Effector memory CD8-positive, alpha-beta T cell (primary cell): ENCODE measurements at regions not wholly inside any gene's neighbourhood (a gene's known extent, or its start where the extent isn't known, plus 50 kb on each side); places are given as distances from the start of the nearest gene placed in this dataset.
"Not testable (repeated sequence)": the region's sequence is repeated elsewhere in the genome, so short reads cannot be mapped to it uniquely, and the experiment has no call there.

Experiments
- ATAC-seq: fragments of 150-1000 bp; cut with Tn5 transposase; replicated peaks from 2 replicates; pipeline ENCODE4 v1.10.0; 2021; ENCODE audit warnings: mild to moderate bottlenecking, moderate library complexity
- DNase-seq, 3 experiments: peaks; one replicate each; pipeline ENCODE4 v3.0.0; 2021
- H3K27ac Mint-ChIP-seq, 2 donors: one replicate each; pipeline ENCODE4 v1.8.0; 2022; ENCODE audit warnings: mild to moderate bottlenecking in 2 of 2, mixed read lengths in 2 of 2, moderate library complexity in 2 of 2
- H3K27me3 Mint-ChIP-seq, 2 donors: one replicate each; pipeline ENCODE4 v1.8.0; 2022; ENCODE audit warnings: mixed read lengths in 2 of 2
- H3K36me3 Mint-ChIP-seq: one replicate; pipeline ENCODE4 v1.8.0; 2022; ENCODE audit warnings: mild to moderate bottlenecking, moderate library complexity, mixed read lengths; ENCODE audit not compliant: insufficient read depth
- H3K4me1 Mint-ChIP-seq, 2 donors: one replicate each; pipeline ENCODE4 v1.8.0; 2022; ENCODE audit warnings: low read depth in 2 of 2, mixed read lengths in 2 of 2
- H3K4me3 Mint-ChIP-seq, 2 donors: one replicate each; pipeline ENCODE4 v1.8.0; 2022; ENCODE audit warnings: mild to moderate bottlenecking in 2 of 2, mixed read lengths in 2 of 2, moderate library complexity in 2 of 2
- H3K9me3 Mint-ChIP-seq, 2 donors: one replicate each; pipeline ENCODE4 v1.8.0; 2022; ENCODE audit warnings: mixed read lengths in 2 of 2

DNA sequence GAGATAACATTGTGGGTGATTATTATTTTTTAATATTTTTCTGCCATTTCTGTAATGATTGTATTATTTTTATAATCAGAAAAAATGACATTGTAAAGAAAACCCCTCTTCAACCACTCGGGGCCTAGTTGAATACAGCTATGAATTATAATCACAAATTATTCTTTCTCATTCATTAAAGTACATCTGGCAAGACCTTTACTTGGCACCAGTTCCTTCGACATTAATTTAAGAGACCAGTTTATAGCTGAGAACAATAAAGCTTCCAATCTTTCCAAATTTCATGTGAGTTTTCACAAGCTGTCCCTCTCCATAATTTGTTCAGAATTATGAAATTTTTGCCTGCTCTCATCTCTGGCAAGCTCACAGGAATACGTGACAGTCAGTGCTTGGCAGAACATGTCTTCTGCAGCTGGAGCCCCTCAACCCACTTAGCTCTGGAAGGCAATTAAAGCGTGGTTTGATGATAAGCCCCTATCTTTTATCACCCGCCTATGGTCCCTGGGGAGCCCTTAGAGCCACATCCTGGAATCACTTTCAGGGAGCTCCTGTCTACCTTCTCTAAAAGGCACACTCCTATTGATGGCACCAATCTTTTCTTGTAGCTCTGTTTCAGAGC is 201.8 kb upstream of the PRNP start:
- Mint-ChIP-seq H3K4me1 (no peaks in the 10 kb centered on the region), H3K4me3 (no peak overlapping the region), H3K36me3 (no peaks in the 10 kb centered on the region), H3K9me3 (no peaks in the 10 kb centered on the region), H3K27ac (no peak overlapping the region), H3K27me3 (peaks cover 73 to 83% of the 10 kb centered on the region in 2 donors)
- ATAC-seq (no peak), DNase-seq (no peak)

DNA sequence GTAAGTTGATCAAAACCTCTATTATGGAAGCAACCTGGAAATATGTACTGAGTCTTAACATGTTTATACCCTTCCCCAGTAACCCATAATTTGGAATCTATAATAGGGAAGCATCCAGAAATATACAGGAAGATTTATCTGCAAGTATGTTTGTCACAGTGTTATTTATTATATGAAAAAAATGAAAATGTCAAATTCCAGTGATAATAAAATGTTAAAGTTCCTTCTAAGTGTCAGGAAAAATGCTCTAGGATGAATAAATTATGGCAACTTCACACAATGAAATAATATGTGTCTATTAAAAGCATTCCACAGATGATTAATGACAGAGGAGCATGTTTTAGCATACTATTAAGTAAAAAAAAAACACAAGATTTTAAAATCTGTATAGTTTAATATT is 202.3 kb upstream of the PRNP start:
- no peak for DNase-seq
- Mint-ChIP-seq H3K4me3 (no peak overlapping the region), H3K36me3 (no peaks in the 10 kb centered on the region), H3K27ac (no peak overlapping the region), H3K4me1 (no peaks in the 10 kb centered on the region), H3K27me3 (peaks cover 73 to 83% of the 10 kb centered on the region in 2 donors), H3K9me3 (no peaks in the 10 kb centered on the region)
- ATAC-seq: no peak

DNA sequence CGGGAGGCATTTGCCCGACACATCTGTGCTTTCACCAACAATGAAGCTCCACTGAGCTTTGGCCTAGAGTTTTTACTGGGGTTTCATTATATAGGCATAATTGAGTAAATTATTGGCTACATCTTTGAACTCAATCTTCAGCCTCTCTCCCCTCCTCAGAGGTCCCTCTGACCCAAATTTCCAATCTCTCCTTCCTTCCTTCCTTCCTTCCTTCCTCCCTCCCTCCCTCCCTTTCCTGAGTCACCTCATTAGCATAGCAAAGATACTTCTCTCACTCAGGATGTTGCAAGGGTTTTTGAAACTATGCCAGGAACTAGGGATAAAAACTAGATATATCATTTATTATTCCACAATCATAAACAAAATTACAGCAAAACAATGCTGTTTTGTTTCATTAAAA is 202.8 kb upstream of the PRNP start:
- no peak overlapping the region for H3K27ac Mint-ChIP-seq
- no peak for DNase-seq
- H3K9me3 Mint-ChIP-seq: no peaks in the 10 kb centered on the region
- no peak overlapping the region for H3K4me3 Mint-ChIP-seq
- peaks cover 69 to 78% of the 10 kb centered on the region in 2 donors for H3K27me3 Mint-ChIP-seq
- H3K36me3 Mint-ChIP-seq: no peaks in the 10 kb centered on the region
- no peaks in the 10 kb centered on the region for H3K4me1 Mint-ChIP-seq
- no peak for ATAC-seq

DNA sequence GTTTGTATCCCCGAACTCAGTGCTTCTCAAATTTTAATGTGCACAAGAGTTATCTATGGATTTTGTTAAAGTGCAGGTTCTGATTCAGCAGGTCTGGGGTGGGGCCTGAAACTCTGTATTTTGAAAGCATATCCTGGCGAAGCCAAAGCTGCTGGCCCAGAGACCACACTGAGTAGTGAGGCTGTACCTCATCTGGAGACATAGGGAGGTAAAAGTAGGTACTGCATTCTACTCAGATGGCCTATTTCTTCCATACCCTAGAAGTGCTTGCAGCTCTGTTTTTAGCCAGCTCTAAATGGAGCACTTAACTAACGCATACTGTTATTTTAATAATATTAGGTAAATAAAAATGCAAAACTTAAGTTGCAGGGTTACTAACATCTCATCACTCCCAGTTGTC is 206.2 kb upstream of the PRNP start:
- ATAC-seq: no peak

DNA sequence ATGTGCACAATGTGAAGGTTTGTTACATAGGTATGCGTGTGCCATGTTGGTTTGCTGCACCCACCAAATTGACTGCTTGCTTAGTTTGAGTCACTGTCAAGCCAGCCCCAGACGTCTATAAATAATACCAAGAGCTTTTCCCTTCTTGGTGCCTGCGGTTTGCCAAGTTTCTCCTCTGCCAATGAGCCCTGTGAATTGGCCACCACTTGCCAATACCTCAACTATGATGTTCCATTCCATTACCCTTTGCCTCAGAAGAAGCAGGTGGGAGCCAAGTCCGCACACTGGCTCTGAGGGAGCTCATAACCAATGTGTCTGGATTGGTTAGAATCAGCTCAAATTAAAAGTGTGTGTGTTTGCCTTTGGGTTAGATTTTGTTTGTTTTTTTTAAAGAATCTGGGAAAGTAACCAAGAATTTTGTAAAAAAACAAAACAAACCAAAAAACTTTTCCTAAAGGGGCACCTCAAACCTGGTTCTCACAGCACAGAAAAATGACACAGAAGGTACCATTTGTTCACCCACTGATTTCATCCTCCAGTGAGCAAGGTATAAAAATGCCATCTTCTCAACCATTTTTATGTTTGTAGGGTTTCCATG is 209.3 kb upstream of the PRNP start:
- H3K27me3 Mint-ChIP-seq: peaks cover 49 to 55% of the 10 kb centered on the region in 2 donors
- H3K4me3 Mint-ChIP-seq: no peak overlapping the region

More for the DNA sequence above, 206.2 kb upstream of the PRNP start:
- Mint-ChIP-seq H3K9me3 (no peaks in the 10 kb centered on the region), H3K4me3 (no peak overlapping the region), H3K27ac (no peak overlapping the region), H3K4me1 (no peaks in the 10 kb centered on the region), H3K36me3 (no peaks in the 10 kb centered on the region), H3K27me3 (peaks cover 57 to 61% of the 10 kb centered on the region in 2 donors)
- no peak for DNase-seq

DNA sequence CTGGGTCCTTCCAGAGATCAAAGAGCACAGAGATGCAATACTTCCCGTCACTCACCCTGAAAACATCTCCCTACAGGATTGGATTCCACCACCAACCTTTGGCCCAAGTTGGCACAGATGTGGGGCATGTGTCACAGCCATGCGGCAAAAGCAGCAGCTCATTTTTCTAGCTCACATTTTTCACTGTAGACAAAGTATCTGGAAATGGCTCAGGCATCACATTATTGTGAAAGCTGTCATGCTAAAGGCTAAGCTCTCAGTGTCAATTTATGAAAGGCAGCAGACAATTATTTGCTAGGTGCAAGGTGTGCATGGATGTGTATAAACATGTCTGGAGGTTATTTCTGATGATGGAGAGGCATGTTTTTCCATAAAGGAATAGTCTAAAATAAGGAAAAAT is 213.3 kb upstream of the PRNP start:
- Mint-ChIP-seq H3K9me3 (no peaks in the 10 kb centered on the region), H3K27ac (no peak overlapping the region), H3K36me3 (no peaks in the 10 kb centered on the region), H3K4me1 (no peaks in the 10 kb centered on the region), H3K4me3 (no peak overlapping the region), H3K27me3 (peaks cover 40 to 55% of the 10 kb centered on the region in 2 donors)
- DNase-seq: no peak
- ATAC-seq: no peak

More for the DNA sequence above, 209.3 kb upstream of the PRNP start:
- Mint-ChIP-seq H3K4me1 (no peaks in the 10 kb centered on the region), H3K27ac (no peak overlapping the region), H3K36me3 (no peaks in the 10 kb centered on the region), H3K9me3 (no peaks in the 10 kb centered on the region)
- ATAC-seq: no peak
- DNase-seq: no peak

DNA sequence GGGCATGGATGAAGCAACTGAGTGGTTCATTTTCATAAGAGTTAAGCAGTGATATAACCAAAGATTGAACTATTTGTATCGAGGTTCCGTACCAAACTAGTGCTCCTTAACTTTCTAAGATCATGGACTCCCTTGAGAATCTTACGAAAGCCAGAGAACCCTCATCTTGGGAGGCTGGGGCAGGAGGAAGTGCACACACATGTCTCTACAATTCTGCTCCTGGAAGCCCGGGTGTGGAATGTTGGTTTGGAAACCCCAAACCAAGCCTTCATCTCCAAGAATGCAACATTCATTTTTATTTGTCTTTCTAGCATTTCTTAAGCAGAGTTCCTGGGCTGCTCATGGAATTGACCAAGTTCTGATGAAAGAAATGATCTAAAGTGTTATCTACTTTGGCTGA is 215.0 kb upstream of the PRNP start:
- H3K27me3 Mint-ChIP-seq: peaks cover 40 to 52% of the 10 kb centered on the region in 2 donors
- H3K36me3 Mint-ChIP-seq: no peaks in the 10 kb centered on the region
- H3K27ac Mint-ChIP-seq: no peak overlapping the region
- DNase-seq (no peak), ATAC-seq (no peak)
- no peaks in the 10 kb centered on the region for H3K4me1 Mint-ChIP-seq
- no peak overlapping the region for H3K4me3 Mint-ChIP-seq
- no peaks in the 10 kb centered on the region for H3K9me3 Mint-ChIP-seq

DNA sequence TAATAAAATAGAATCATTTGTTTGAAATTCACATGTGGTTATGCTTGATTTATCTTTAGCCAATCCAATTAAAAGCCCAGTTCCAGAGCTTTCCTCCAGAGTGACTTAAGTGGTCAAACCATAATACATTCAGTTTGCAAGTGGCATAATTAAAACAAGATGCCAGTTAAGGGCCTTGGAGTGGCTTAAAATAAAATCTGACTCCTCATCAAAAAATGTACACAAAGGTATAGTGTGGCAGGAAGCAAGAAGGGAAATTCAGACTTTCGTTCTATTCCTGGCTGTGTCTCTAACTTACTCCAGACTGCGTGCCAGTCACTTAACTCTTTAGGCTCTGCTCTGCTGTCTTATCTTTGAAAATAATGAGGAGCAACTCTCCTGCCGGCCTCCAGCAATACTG is 215.9 kb upstream of the PRNP start:
- ATAC-seq (no peak), DNase-seq (no peak)
- no peaks in the 10 kb centered on the region for H3K4me1 Mint-ChIP-seq
- no peaks in the 10 kb centered on the region for H3K36me3 Mint-ChIP-seq
- peaks cover 37 to 52% of the 10 kb centered on the region in 2 donors for H3K27me3 Mint-ChIP-seq
- H3K9me3 Mint-ChIP-seq: no peaks in the 10 kb centered on the region
- H3K27ac Mint-ChIP-seq: no peak overlapping the region
- H3K4me3 Mint-ChIP-seq: no peak overlapping the region

DNA sequence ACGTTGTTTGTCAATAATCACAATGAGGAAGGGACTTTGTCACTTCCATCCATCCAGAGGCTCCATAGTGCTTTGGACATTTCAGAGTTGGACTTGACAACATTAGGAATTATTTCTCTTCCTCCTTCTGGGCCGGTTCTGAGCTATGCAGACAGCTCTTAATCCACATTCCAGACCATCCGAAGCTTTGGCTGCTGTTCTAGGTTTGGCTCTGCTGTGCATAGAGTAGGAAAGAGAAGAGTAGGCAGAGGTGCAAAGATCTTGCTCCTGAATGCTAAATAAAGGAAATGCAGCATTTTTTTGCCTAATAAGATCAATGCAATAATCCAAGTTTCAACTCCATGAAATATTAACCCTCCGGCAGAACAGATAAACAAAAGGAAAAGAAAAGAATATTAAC is 216.3 kb upstream of the PRNP start:
- Mint-ChIP-seq H3K4me1 (no peaks in the 10 kb centered on the region), H3K4me3 (no peak overlapping the region), H3K36me3 (no peaks in the 10 kb centered on the region), H3K9me3 (no peaks in the 10 kb centered on the region), H3K27ac (no peak overlapping the region), H3K27me3 (peaks cover 37 to 52% of the 10 kb centered on the region in 2 donors)
- ATAC-seq (no peak), DNase-seq (no peak)

DNA sequence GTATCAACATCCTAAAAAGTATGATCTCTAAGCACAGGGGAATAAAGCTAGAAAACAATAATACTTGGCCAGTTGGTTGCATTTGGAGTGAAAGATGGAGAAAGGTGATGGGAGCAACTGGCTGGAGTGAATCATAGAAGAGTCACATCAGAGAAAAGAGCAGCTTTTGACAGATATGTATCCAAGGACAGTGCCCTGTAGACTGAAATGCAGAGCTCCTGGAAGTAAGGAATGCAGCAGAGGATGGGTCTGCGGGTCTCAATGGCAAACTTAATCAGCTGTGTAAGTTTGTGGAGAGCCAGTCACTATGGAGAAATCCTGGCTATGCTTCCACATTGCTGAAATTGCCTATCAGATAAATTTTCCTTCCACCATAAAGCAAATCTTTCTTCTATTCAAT is 218.1 kb upstream of the PRNP start:
- DNase-seq (no peak), ATAC-seq (no peak)
- Mint-ChIP-seq H3K36me3 (no peaks in the 10 kb centered on the region), H3K4me3 (no peak overlapping the region), H3K4me1 (no peaks in the 10 kb centered on the region), H3K9me3 (no peaks in the 10 kb centered on the region), H3K27me3 (peaks cover 30 to 49% of the 10 kb centered on the region in 2 donors), H3K27ac (no peak overlapping the region)

DNA sequence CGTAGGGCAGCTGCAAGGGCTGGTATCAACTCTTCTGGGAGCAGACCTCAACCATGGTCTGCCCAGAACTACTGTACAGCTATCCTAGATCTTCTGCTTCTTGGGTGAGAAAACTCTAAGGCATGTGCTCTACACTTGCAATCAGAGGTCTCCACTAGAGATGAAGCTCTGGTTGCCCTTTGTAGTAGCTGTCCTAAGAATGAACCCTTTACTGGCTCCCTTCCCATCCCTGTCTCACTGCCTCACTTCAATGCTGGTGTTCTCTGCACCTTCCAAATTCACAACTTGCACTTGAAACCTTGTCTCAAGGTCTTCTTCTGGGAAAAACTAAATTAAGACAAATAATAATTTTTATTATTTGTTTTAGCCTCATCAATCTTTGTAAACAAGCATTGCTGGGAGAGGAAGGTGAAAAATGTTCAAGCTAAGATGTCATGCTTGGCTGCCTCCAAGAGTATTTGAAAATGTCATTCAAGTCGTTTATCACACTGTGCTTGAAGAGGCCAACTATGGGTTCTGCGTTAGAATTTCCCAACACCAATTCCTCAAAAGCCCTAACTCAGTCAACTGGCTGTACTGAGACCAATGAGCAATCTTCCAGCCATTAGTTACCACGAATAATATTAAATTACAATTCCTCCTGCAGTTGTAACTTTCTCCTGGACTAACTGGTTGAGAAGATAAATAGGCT is 216.9 kb upstream of the ADRA1D start:
- DNase-seq (no peak), ATAC-seq (no peak)
- no peak overlapping the region for H3K4me3 Mint-ChIP-seq
- H3K36me3 Mint-ChIP-seq: no peaks in the 10 kb centered on the region
- H3K27ac Mint-ChIP-seq: no peak overlapping the region
- no peaks in the 10 kb centered on the region for H3K4me1 Mint-ChIP-seq
- H3K27me3 Mint-ChIP-seq: peaks cover 22 to 36% of the 10 kb centered on the region in 2 donors
- no peaks in the 10 kb centered on the region for H3K9me3 Mint-ChIP-seq

DNA sequence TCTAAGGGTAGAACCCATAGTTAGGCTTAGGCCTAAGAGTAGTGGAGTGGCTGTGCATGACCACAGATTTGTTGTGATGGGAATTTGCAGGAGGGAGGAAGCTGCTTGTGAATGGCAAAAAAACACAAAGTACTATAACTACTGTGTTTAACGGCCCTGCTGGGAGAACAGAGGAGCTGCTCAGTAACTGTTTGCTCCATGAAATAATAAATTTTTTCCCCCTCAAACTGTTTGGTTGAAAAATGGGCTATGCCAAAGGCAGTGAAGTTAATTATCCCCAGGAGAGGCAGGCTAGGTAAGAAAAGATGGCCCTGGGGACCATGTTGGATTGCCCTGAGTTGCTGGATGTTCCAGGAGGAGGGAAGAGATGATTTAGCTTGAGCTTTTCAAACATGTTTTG is 216.1 kb upstream of the ADRA1D start:
- DNase-seq (no peak), ATAC-seq (no peak)
- Mint-ChIP-seq H3K4me3 (no peak overlapping the region), H3K4me1 (no peaks in the 10 kb centered on the region), H3K27ac (no peak overlapping the region), H3K9me3 (no peaks in the 10 kb centered on the region), H3K36me3 (no peaks in the 10 kb centered on the region), H3K27me3 (peaks cover 22 to 28% of the 10 kb centered on the region in 2 donors)

DNA sequence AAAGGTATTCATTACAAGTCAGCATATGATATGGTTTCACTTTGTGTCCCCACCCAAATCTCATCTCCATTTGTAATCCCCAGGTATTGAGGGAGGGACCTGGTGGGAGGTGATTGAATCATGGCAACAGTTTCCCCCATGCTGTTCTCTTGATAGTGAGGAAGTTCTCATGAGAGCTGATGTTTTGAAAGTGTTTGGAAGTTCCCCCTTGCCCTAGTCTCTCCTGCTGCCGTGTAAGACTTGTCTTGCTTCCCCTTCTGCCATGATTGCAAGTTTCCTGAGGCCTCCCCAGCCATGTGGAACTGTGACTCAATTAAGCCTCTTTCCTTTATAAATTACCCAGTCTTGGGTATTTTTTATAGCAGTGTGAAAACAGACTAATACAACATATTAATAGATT is 213.7 kb upstream of the ADRA1D start:
- not testable (repeated sequence) for H3K4me3 Mint-ChIP-seq, DNase-seq, ATAC-seq, H3K9me3 Mint-ChIP-seq, H3K27ac Mint-ChIP-seq, H3K36me3 Mint-ChIP-seq, H3K4me1 Mint-ChIP-seq
- peaks cover 12 to 16% of the 10 kb centered on the region in 2 donors for H3K27me3 Mint-ChIP-seq

DNA sequence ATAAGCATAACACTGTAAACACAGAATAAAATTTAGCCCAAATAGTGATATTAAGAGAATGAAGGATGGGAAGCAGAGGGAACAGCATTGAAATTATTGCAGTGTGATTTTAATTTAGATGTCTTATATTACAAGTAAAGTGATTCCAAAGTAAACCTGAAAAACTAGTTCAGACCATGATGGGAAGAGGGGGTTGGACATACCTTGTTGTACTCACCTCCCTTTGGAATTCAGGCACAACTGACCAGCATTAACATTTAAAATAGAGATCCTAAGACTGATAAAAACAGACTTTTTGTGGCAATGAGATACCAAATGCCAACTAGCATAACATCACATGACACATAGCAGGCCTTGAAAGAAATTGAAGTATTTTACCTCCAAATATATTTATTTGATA is 210.0 kb upstream of the ADRA1D start:
- Mint-ChIP-seq H3K4me3 (no peak overlapping the region), H3K4me1 (no peaks in the 10 kb centered on the region)

More for the DNA sequence above, 210.0 kb upstream of the ADRA1D start:
- Mint-ChIP-seq H3K9me3 (no peaks in the 10 kb centered on the region), H3K36me3 (no peaks in the 10 kb centered on the region), H3K27me3 (peaks cover 11 to 15% of the 10 kb centered on the region in 2 donors), H3K27ac (no peak overlapping the region)
- DNase-seq (no peak), ATAC-seq (no peak)
